Iris pigment epithelial cell (primary cell): ENCODE measurements at regions not wholly inside any gene's neighbourhood (a gene's known extent, or its start where the extent isn't known, plus 50 kb on each side); places are given as distances from the start of the nearest gene placed in this dataset.
A peak's percentile ranks its signal among the peaks of the same experiment; 100 is the strongest.

Experiments used
- DNase-seq: peaks from one replicate; pipeline ENCODE4 v3.0.0-alpha.2; 2011; ENCODE audit warnings: low read depth

GRCh38 chr15:100812802-100813201, 66.8 kb upstream of the ALDH1A3 start:
- no peak for DNase-seq

GRCh38 chr15:100818927-100819326, 60.7 kb upstream of the ALDH1A3 start:
- peak; percentile 77 for DNase-seq

GRCh38 chr15:100820528-100820927, 59.1 kb upstream of the ALDH1A3 start:
- DNase-seq: no peak

- DNase-seq: no peak
Observed at GRCh38 chr15:100821327-100821726, 58.3 kb upstream of the ALDH1A3 start.

- DNase-seq: no peak
Observed at GRCh38 chr15:100824211-100824610, 55.4 kb upstream of the ALDH1A3 start.

- no peak for DNase-seq
Observed at GRCh38 chr15:100829457-100829856, 50.2 kb upstream of the ALDH1A3 start.
